Smooth muscle cell (in vitro differentiated cells): ENCODE measurements at regions not wholly inside any gene's neighbourhood (a gene's known extent, or its start where the extent isn't known, plus 50 kb on each side); places are given as distances from the start of the nearest gene placed in this dataset.

Source experiments
- DNase-seq: peaks from one replicate; lab custom pipeline; 2025; ENCODE audit not compliant: unreplicated experiment; lab: John Stamatoyannopoulos, UW
- H2AFZ ChIP-seq: fragments of 200-600 bp; sonication (generic); 2 replicates; pipeline ENCODE4 v1.6.0; 2016; ENCODE audit warnings: antibody characterized with exemption, low read depth, mild to moderate bottlenecking
- H3F3A ChIP-seq: fragments of 200-600 bp; sonication (generic); 2 replicates; pipeline ENCODE4 v1.6.0; 2017; ENCODE audit warnings: antibody characterized with exemption, low read depth
- H3K27ac ChIP-seq: fragments of 200-600 bp; sonication (generic); 2 replicates; pipeline ENCODE4 v1.5.1; 2016; ENCODE audit warnings: low read depth, mild to moderate bottlenecking
- H3K27me3 ChIP-seq: fragments of 200-600 bp; sonication (generic); 2 replicates; pipeline ENCODE4 v1.6.1; 2016; ENCODE audit warnings: low read depth, mild to moderate bottlenecking
- H3K36me3 ChIP-seq: fragments of 200-600 bp; sonication (generic); 2 replicates; pipeline ENCODE4 v1.5.1; 2016; ENCODE audit warnings: low read depth
- H3K4me1 ChIP-seq: fragments of 200-600 bp; sonication (generic); 2 replicates; pipeline ENCODE4 v1.5.1; 2016; ENCODE audit warnings: low read depth
- H3K4me2 ChIP-seq: fragments of 200-600 bp; sonication (generic); 2 replicates; pipeline ENCODE4 v1.6.0; 2016; ENCODE audit warnings: mild to moderate bottlenecking
- H3K4me3 ChIP-seq: fragments of 200-600 bp; sonication (generic); 2 replicates; pipeline ENCODE4 v1.5.1; 2016; ENCODE audit warnings: mild to moderate bottlenecking
- H3K79me2 ChIP-seq: fragments of 200-600 bp; sonication (generic); 2 replicates; pipeline ENCODE4 v1.6.0; 2016; ENCODE audit warnings: low read depth, mild to moderate bottlenecking
- H3K9ac ChIP-seq: fragments of 200-600 bp; sonication (generic); 2 replicates; pipeline ENCODE4 v1.6.0; 2016; ENCODE audit warnings: low read depth
- H3K9me3 ChIP-seq: fragments of 200-600 bp; sonication (generic); replicated peaks from 2 replicates; pipeline ENCODE4 v1.5.1; 2016; ENCODE audit warnings: low read depth
- H4K20me1 ChIP-seq: fragments of 200-600 bp; sonication (generic); 2 replicates; pipeline ENCODE4 v1.6.0; 2016; ENCODE audit warnings: low read depth
- CTCF ChIP-seq: fragments of 200-600 bp; sonication (generic); IDR thresholded peaks from 2 replicates; pipeline ENCODE4 v1.5.1; 2017; ENCODE audit warnings: borderline replicate concordance, mild to moderate bottlenecking, antibody characterized with exemption; ENCODE audit not compliant: insufficient read depth, poor library complexity, severe bottlenecking
- WGBS: methylation state at CpG from one replicate; pipeline ENCODE4 v1.1.7; 2016; ENCODE audit warnings: low lambda C conversion rate; 5-methylcytosine and 5-hydroxymethylcytosine counted together

- Histone ChIP-seq H3F3A (no peaks in the 10 kb centered on the region), H3K36me3 (no peaks in the 10 kb centered on the region), H3K4me1 (peaks cover 31% of the 10 kb centered on the region), H3K9me3 (no peaks in the 10 kb centered on the region), H4K20me1 (no peaks in the 10 kb centered on the region), H3K27me3 (no peaks in the 10 kb centered on the region), H3K27ac (no peak overlapping the region), H3K9ac (no peak overlapping the region), H3K79me2 (no peaks in the 10 kb centered on the region), H2AFZ (no peak overlapping the region), H3K4me3 (no peak overlapping the region), H3K4me2 (no peak overlapping the region)
- WGBS: 51% methylated on average over 2 of the region's 2 CpGs
- no peak for TF ChIP-seq CTCF
- no peak for DNase-seq
Observed at GRCh38 chr7:84277628-84278224, 83.1 kb upstream of the SEMA3A start.

GRCh38 chr7:84274029-84274638 is 79.5 kb upstream of the SEMA3A start:
- Histone ChIP-seq H3K9ac (no peak overlapping the region), H3K27me3 (no peaks in the 10 kb centered on the region), H3K27ac (no peak overlapping the region), H4K20me1 (no peaks in the 10 kb centered on the region), H3K4me1 (peaks cover 31% of the 10 kb centered on the region), H3F3A (no peaks in the 10 kb centered on the region), H3K36me3 (no peaks in the 10 kb centered on the region), H3K9me3 (no peaks in the 10 kb centered on the region), H2AFZ (peak overlapping the region; percentile 79), H3K79me2 (no peaks in the 10 kb centered on the region), H3K4me2 (no peak overlapping the region), H3K4me3 (no peak overlapping the region)
- TF ChIP-seq CTCF: no peak
- no peak for DNase-seq
- WGBS: 73% methylated on average over 3 of the region's 3 CpGs

- Histone ChIP-seq H3K79me2 (no peaks in the 10 kb centered on the region), H3K27ac (no peak overlapping the region), H3F3A (no peaks in the 10 kb centered on the region), H3K27me3 (no peaks in the 10 kb centered on the region), H2AFZ (no peak overlapping the region), H3K9me3 (no peaks in the 10 kb centered on the region), H4K20me1 (no peaks in the 10 kb centered on the region), H3K36me3 (no peaks in the 10 kb centered on the region), H3K4me3 (no peak overlapping the region), H3K9ac (no peak overlapping the region), H3K4me1 (peaks cover 22% of the 10 kb centered on the region), H3K4me2 (peak overlapping the region; percentile 34)
- TF ChIP-seq CTCF: no peak
- WGBS: 56% methylated on average over 1 of the region's 1 CpG
- no peak for DNase-seq
Observed at GRCh38 chr7:84271543-84271942, 77.0 kb upstream of the SEMA3A start.

- Histone ChIP-seq H3K27ac (no peak overlapping the region), H3K9ac (no peak overlapping the region), H3K4me3 (no peak overlapping the region), H4K20me1 (no peaks in the 10 kb centered on the region), H3K27me3 (no peaks in the 10 kb centered on the region), H3K4me1 (no peaks in the 10 kb centered on the region), H3K9me3 (no peaks in the 10 kb centered on the region), H3K79me2 (no peaks in the 10 kb centered on the region), H3F3A (no peaks in the 10 kb centered on the region), H2AFZ (no peak overlapping the region), H3K4me2 (no peak overlapping the region), H3K36me3 (no peaks in the 10 kb centered on the region)
- WGBS: 96% methylated on average over 2 of the region's 2 CpGs
- TF ChIP-seq CTCF: no peak
- DNase-seq: no peak
Observed at GRCh38 chr7:84264396-84264795, 69.8 kb upstream of the SEMA3A start.
